PFSK-1 (cell line): ENCODE measurements at regions not wholly inside any gene's neighbourhood (a gene's known extent, or its start where the extent isn't known, plus 50 kb on each side); places are given as distances from the start of the nearest gene placed in this dataset.

Source experiments
- POLR2AphosphoS5 ChIP-seq: IDR thresholded peaks from 2 replicates; pipeline ENCODE4 v1.6.1; 2012; ENCODE audit warnings: low read depth, mild to moderate bottlenecking, control low read depth, low read length, moderate library complexity
- REST ChIP-seq, 2 experiments: IDR thresholded peaks; 2 replicates each; pipeline versions ENCODE4 v1.6.1 to v1.8.0; 2011 to 2012; ENCODE audit warnings: low read depth in 2 of 2, low read length in 2 of 2, control low read depth in 1 of 2, inconsistent platforms in 1 of 2, mild to moderate bottlenecking in 1 of 2, moderate library complexity in 1 of 2; ENCODE audit not compliant: insufficient read depth in 1 of 2
- TAF1 ChIP-seq: IDR thresholded peaks from 2 replicates; pipeline ENCODE4 v1.6.1; 2012; ENCODE audit warnings: low read length, control low read depth, borderline replicate concordance; ENCODE audit not compliant: insufficient read depth

DNA sequence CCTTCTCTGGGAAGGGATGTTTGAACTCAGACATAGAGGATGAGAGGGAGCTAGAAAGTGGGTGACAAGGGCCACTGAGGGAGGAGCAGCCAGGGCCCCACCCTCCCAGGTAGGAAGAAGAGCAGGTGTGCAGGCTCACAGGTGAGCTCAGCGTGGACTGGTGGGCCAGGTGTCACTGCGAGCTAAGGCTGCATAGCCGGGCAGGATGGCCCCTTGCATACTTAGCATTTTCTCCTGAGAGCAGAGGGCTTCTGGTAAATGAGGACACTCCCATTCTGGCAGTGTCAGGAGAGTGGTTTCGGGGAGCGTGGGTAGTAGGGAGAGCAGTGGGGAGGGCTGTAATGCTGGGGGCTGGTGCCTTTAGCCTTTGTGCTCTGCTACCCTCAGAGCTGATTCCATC is 843.4 kb downstream of the TBC1D22A start:
- TF ChIP-seq POLR2AphosphoS5 (no peak), TAF1 (no peak), REST (IDR thresholded peaks at IDR 0.05; ENCODE audit: insufficient read depth in 1 of 2, low read depth in 2 of 2, low read length in 2 of 2) (no peak)
